SU-DHL-6 (cell line): ENCODE measurements at regions not wholly inside any gene's neighbourhood (a gene's known extent, or its start where the extent isn't known, plus 50 kb on each side); places are given as distances from the start of the nearest gene placed in this dataset.

Experiments used
- H2AFZ ChIP-seq: fragments of 200-600 bp; sonication (generic); 2 replicates; pipeline ENCODE4 v1.6.1; 2014; ENCODE audit warnings: low read depth, mild to moderate bottlenecking, moderate library complexity, mixed read lengths, antibody characterized with exemption, low read length; ENCODE audit not compliant: severe bottlenecking
- H3F3A ChIP-seq: fragments of 200-600 bp; shearing (Covaris generic); 2 replicates; pipeline ENCODE4 v1.6.0; 2016; ENCODE audit warnings: antibody characterized with exemption, mild to moderate bottlenecking; ENCODE audit not compliant: insufficient read depth
- H3K27ac ChIP-seq: fragments of 200-600 bp; sonication (generic); 2 replicates; pipeline ENCODE4 v1.5.1; 2016; ENCODE audit warnings: low read depth, mild to moderate bottlenecking, low read length, moderate library complexity, mixed read lengths
- H3K27me3 ChIP-seq: fragments of 200-600 bp; sonication (generic), shearing (Covaris generic); 2 replicates; pipeline ENCODE4 v1.6.0; 2014; ENCODE audit warnings: mild to moderate bottlenecking, low read length
- H3K36me3 ChIP-seq: fragments of 200-600 bp; sonication (generic); 2 replicates; pipeline ENCODE4 v1.6.1; 2014; ENCODE audit warnings: mild to moderate bottlenecking, low read length, mixed read lengths
- H3K4me2 ChIP-seq: fragments of 300-600, 200-600 bp; shearing (Covaris generic), sonication (generic); 2 replicates; pipeline ENCODE4 v1.6.0; 2014; ENCODE audit warnings: low read length, low read depth, mild to moderate bottlenecking; ENCODE audit not compliant: poor library complexity, severe bottlenecking
- H3K4me3 ChIP-seq: fragments of 200-600 bp; sonication (generic); 2 replicates; pipeline ENCODE4 v1.5.1; 2014; ENCODE audit warnings: antibody characterized with exemption, low read length, mild to moderate bottlenecking, mixed read lengths; ENCODE audit not compliant: insufficient read depth, poor library complexity, severe bottlenecking
- H3K79me2 ChIP-seq: fragments of 200-600 bp; sonication (generic); 2 replicates; pipeline ENCODE4 v1.6.1; 2014; ENCODE audit warnings: mild to moderate bottlenecking, low read length, moderate library complexity; ENCODE audit not compliant: insufficient read depth
- H3K9ac ChIP-seq: fragments of 200-600 bp; sonication (generic); 2 replicates; pipeline ENCODE4 v1.7.0; 2014; ENCODE audit warnings: mild to moderate bottlenecking, low read length
- H3K9me2 ChIP-seq: fragments of 200-600 bp; sonication (generic); replicated peaks from 2 replicates; pipeline ENCODE4 v1.6.1; 2014; ENCODE audit warnings: low read length; ENCODE audit not compliant: insufficient read depth
- H3K9me3 ChIP-seq: fragments of 200-600 bp; sonication (generic); 2 replicates; pipeline ENCODE4 v1.6.1; 2014; ENCODE audit warnings: low read length, mixed read lengths; ENCODE audit not compliant: insufficient read depth
- H4K20me1 ChIP-seq: fragments of 200-600 bp; sonication (generic); 2 replicates; pipeline ENCODE4 v1.6.1; 2014; ENCODE audit warnings: low read depth, mild to moderate bottlenecking, antibody characterized with exemption, low read length, moderate library complexity, mixed read lengths
- CTCF ChIP-seq: fragments of 200-600 bp; sonication (generic); IDR thresholded peaks from one replicate; pipeline ENCODE4 v1.5.1; 2017; ENCODE audit warnings: antibody characterized with exemption, mild to moderate bottlenecking, low read length, moderate library complexity; ENCODE audit not compliant: insufficient read depth, poor library complexity, severe bottlenecking
- EZH2phosphoT487 ChIP-seq: fragments of 200-600 bp; sonication (generic), shearing (Covaris generic); conservative IDR thresholded peaks from 2 replicates; pipeline ENCODE4 v1.6.1; 2018; ENCODE audit warnings: mild to moderate bottlenecking, antibody characterized with exemption, low read length, moderate library complexity, mixed read lengths

- no peak overlapping the region for H3K4me2 ChIP-seq
- no peak for TF ChIP-seq EZH2phosphoT487
- no peak for TF ChIP-seq CTCF
- no peaks in the 10 kb centered on the region for H3K36me3 ChIP-seq
- no peak overlapping the region for H3K9ac ChIP-seq
- no peak overlapping the region for H2AFZ ChIP-seq
- H3K4me3 ChIP-seq = no peak overlapping the region
- no peaks in the 10 kb centered on the region for H3K27me3 ChIP-seq
- no peaks in the 10 kb centered on the region for H3K9me3 ChIP-seq
- no peaks in the 10 kb centered on the region for H3K79me2 ChIP-seq
- H3F3A ChIP-seq = no peaks in the 10 kb centered on the region
- no peaks in the 10 kb centered on the region for H3K9me2 ChIP-seq
- H3K27ac ChIP-seq = no peak overlapping the region
- no peaks in the 10 kb centered on the region for H4K20me1 ChIP-seq
These were observed 114.1 kb upstream of the STX18 start for GRCh38 chr4:4655901-4656300.

- H4K20me1 ChIP-seq = no peaks in the 10 kb centered on the region
- H3K79me2 ChIP-seq = no peaks in the 10 kb centered on the region
- no peak overlapping the region for H3K4me3 ChIP-seq
- no peaks in the 10 kb centered on the region for H3F3A ChIP-seq
- no peak for TF ChIP-seq EZH2phosphoT487
- no peak for TF ChIP-seq CTCF
- no peak overlapping the region for H2AFZ ChIP-seq
- no peaks in the 10 kb centered on the region for H3K36me3 ChIP-seq
- no peaks in the 10 kb centered on the region for H3K9me2 ChIP-seq
- no peaks in the 10 kb centered on the region for H3K9me3 ChIP-seq
- no peaks in the 10 kb centered on the region for H3K27me3 ChIP-seq
- H3K9ac ChIP-seq = no peak overlapping the region
- H3K4me2 ChIP-seq = no peak overlapping the region
- no peak overlapping the region for H3K27ac ChIP-seq
These were observed 113.2 kb upstream of the STX18 start for GRCh38 chr4:4655011-4655410.

- H3K9me2 ChIP-seq = no peaks in the 10 kb centered on the region
- no peak overlapping the region for H3K4me2 ChIP-seq
- no peaks in the 10 kb centered on the region for H4K20me1 ChIP-seq
- H3K27ac ChIP-seq = no peak overlapping the region
- no peaks in the 10 kb centered on the region for H3K79me2 ChIP-seq
- H2AFZ ChIP-seq = no peak overlapping the region
- H3K27me3 ChIP-seq = no peaks in the 10 kb centered on the region
- no peaks in the 10 kb centered on the region for H3F3A ChIP-seq
- no peaks in the 10 kb centered on the region for H3K9me3 ChIP-seq
- no peak overlapping the region for H3K9ac ChIP-seq
- H3K36me3 ChIP-seq = no peaks in the 10 kb centered on the region
- H3K4me3 ChIP-seq = no peak overlapping the region
- no peak for TF ChIP-seq CTCF
- no peak for TF ChIP-seq EZH2phosphoT487
These were observed 110.2 kb upstream of the STX18 start for GRCh38 chr4:4651811-4652755.
